HG02571 (cell line): ENCODE measurements at regions not wholly inside any gene's neighbourhood (a gene's known extent, or its start where the extent isn't known, plus 50 kb on each side); places are given as distances from the start of the nearest gene placed in this dataset.

Experiments
- ATAC-seq: cut with Tn5 transposase; IDR thresholded peaks from one replicate; pipeline ENCODE4 v1.9.1; 2021; ENCODE audit warnings: mild to moderate bottlenecking, moderate library complexity; ENCODE audit not compliant: unreplicated experiment

DNA sequence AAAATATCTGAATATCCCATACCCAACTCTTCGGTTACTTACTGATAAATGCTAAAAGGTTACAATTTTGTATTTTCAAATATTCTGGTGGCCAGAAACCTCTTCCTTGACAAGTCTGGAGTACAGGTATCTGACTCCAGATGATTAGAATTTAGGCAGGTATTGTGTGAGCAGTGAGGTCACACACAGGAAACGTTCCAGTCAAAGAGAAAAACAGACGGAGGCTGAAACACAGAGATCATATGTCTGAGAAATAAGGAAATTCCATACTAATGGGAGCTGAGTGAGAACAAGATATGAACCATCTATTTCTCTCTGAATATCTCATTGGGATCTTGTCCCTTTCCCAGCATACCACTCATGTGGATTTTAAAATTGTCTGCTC lies 89.4 kb upstream of the IGLL5 start:
- ATAC-seq = no peak

DNA sequence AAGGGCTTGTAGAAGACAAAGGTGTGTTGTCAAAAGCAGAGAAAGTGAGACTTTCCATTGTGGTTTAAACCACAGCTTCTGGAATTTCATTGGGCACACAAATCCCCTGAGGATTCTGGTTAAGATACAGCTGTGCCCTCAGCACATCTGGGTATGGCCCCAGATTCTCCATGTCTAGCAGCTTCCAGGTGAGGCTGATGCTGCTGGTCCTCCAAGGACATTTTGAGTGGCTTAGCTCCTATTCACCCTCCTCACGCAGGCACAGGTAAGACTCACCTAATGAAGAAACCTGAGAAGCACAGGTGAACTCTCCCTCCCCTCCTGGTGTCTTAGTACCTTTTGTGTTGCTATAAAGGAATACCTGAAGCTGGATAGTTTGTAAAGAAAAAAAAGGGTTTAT lies 88.9 kb upstream of the IGLL5 start:
- ATAC-seq = no peak

DNA sequence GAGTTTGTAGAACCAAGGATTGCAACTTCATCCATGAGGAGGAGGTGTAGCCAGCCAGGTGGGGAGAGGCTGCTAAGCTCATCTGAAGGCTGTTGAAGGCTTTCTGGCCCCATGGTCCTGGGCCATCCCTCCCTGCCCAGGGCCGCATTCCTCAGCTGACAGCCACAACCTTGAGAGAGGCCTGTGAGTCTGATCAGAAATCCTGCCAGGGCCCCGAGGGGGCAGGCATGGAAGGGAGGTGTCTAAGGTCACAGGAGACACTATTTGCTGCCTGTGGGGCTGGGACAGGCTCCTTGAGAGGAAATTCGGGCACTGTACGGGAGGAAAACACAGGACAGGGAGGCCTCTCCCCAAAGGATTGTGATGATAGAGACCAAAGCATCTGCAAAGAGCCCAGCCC lies 88.1 kb upstream of the IGLL5 start:
- ATAC-seq = no peak

DNA sequence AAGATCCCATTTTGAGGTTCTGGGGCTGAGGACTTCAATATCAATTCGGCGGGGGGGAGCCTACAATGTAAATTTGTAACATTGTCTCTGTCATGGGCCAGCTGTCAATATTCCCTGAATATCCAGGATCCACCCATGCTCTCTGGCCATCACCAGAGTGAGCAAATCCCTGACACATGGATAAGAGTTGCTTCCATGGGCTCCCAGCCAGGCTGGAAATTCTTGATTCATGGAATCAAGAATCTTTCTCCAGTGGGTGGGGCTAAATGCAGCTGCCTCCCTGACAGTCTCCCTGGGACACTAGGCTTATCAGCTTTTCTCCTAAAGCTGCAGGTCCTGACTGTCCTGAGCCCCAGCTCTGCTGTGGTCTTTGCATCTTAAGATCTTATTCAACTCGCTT lies 86.9 kb upstream of the IGLL5 start:
- ATAC-seq = no peak

DNA sequence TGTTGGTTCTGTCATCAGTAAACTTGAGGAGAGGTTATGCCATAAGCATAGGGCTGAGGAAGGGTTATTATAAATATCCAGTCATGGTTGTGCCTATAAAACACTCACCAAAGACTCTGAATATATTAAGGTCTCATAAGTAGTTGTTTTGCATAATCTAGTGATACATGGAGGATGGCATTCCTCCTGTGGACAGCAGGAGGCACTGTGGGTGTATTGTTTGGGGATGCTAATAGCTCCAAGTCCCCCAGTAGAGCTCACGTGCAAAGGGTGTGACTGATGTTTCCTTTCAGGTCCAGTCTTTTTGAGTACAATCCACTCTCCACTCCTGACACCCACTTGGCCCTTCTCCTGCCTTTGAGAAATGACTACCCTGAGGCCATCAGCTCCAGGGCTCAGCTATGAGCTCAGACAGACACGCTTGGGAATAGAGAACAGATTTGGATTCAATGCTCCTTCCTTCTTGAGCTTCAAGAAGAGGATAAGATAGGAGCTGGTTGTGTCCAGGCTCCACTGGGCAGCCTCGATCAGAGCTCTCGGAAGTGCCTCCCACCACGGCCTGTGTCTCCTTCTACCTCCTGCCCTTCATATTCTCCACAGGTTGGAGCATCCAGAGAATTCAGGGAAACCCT lies 85.2 kb upstream of the IGLL5 start:
- no peak for ATAC-seq

DNA sequence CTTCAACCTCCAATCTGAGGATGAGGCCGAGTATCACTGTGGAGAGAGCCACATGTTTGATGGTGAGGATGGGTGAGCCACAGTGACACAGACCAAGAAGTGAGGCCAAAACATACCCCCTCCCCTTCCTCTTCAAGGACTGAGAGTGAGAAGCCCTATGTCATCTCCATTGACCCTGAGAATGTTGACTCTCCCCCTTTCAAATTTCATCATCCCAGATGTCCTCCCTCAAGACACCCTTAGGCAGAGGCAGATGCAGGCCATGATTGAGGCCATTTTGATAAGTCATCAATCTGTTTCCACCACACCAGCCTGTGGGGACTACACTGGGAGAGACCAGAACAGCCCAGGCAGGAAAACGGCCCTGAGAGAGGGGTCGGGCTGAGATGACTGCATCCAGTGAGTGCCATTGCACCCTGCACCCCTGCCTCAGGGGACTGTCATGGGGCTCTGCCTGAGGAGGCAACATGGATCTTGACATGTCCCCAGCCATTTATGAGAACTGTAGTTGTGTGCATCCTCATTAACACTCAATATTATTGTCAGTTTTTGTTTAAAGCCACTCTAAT lies 84.2 kb upstream of the IGLL5 start:
- no peak for ATAC-seq

DNA sequence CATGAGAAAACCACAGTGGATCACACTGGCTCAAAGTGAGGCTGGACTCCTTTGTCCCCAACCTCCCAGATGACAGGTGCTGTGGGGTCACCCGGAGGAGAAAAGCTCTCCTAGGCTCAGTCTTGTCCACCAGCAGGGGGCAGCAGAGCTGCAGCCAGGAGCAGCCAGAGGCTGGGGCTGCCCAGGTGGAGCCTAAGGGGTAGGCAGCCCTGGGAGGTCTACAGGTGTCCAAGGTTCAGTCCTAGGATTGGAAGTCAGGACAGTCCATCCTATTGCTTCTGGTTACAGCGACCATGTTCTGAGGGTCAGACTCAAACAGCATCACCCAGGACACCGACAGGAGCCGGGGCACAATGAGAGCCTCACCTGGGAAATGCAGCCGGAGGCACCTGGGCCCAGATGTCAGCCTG lies 77.6 kb upstream of the IGLL5 start:
- ATAC-seq = no peak

DNA sequence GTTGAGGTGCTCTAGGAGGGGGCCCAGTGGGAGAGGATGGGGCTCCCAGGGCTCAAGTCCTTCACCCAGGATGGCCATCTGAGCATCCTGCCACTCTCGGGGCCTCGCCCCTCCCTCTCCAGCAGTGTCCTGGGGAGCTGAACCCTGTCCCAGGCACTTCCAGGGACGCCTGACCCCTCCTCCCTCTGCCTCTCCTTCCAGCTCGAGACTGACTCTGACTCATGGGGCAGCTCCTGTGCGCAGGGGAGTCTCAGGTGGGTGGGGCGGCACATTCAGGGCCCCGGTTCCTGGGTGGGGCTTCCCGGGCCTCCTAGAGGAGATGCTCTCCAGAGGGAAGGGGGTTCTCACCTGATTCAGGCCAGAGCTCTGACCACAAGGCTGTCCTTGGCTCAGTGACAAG lies 77.1 kb upstream of the IGLL5 start:
- no peak for ATAC-seq

DNA sequence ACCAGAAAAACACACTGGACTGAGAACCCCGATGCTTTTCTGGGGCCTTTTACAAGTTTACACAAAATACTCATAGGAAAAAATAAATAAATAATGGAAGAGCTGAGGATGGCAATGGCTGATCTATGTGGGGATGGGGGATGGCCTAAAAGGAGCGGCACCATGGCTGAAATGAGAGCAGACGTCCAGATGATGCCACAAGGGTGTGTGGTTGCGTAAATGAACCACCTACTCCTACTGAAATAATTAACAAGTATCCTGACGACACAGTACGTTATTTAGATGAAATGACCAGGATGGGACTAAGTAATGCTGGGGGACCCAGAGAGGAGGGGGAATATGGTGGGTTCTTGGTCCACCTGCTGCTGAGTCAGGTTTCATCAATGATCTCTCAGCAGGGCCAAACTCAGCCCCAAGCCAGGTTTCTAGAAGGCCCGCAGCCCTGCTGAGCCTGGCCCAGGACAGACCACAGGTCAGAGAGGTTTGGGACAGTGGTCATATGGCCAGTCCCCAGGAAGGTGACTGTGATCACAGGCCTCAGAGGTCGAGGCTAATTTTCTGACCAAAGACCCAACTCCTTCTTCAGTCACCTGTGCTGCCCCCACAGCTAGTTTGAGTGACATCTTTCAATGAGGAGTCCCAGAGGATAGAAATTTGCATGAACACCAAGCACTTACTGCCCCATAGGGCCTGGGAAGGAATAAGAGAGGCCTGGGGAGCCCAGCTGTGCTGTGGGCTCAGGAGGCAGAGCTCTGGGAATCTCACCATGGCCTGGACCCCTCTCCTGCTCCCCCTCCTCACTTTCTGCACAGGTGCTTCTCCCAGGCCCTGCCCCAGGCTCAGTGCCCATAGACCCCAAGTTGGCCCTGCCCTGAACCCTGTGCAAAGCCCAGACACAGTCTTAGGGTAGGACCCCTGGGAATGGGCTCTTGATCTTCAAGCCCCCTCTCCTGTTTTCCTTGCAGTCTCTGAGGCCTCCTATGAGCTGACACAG lies 76.3 kb upstream of the IGLL5 start:
- ATAC-seq = no peak

DNA sequence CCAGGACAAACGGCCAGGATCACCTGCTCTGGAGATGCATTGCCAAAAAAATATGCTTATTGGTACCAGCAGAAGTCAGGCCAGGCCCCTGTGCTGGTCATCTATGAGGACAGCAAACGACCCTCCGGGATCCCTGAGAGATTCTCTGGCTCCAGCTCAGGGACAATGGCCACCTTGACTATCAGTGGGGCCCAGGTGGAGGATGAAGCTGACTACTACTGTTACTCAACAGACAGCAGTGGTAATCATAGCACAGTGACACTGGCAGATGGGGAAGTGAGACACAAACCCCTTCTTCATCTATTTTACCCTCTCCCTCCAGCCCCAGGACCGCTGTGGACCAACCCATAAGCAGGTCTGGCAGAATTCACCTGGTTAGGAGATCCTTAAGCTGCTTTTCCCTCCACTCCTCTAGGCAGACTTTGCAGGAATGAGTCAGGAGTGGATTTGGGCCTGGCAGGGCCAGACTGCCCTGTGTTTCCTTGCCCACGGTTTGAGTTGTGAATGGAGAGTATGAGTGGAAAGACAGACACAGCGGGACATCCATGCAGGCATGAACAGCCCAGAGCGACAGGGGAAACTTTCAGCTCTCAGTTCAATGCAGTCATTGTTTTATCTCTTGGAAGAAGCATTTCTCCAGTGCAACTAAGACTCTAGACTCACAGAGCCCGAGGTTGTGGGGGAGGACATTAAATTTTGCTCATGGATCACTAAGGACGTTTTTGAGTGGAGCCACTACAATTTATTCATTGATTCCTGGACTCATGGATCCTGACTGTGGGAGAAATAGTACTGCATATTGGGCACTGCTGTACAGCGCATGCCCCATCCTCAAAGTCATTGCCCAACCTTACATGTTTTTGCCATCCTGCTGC lies 75.3 kb upstream of the IGLL5 start:
- no peak for ATAC-seq

DNA sequence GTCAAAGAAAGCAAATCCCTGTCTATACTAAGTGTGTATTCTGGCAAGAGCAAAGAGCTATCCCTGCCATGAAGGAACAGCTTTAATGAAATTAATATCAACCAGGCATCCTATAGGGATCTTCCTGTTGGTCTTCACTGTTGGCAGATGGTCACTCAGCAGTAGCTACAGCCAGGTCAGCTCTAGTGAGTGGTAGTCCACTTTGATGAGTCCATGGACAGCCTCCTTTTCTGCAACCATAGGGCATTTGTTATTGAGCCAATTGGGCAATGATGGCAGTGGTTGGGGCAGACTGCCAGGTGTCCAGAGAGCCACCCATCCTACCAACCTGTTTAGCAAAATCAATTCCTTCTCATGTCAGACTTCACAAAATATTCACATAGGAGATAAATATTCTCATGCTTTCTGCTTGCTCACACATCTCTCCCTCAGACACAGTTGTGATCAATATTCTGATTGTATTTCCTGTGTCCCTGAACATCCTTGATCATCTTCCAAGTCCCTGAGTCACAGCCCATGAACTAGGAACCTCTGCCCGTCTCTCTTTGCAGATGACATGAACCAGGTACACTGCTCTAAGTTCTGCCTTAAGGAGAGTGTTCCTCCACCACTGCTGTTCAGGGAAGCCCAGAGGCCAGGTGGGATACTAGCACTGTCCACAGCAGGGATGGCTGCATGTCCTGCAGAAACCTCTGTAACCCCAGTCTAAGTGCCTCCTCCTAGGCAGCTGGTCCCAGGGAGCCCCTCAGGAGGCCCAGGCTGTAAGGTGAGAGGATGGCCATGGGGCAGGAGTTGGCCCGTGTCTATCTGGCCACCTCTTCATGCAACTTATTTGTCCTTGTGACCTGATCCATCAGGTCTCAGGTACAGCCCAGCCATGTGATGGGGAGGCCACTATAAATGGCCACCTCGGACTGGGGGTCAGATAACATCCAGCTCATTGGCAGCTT lies 74.2 kb upstream of the IGLL5 start:
- no peak for ATAC-seq

DNA sequence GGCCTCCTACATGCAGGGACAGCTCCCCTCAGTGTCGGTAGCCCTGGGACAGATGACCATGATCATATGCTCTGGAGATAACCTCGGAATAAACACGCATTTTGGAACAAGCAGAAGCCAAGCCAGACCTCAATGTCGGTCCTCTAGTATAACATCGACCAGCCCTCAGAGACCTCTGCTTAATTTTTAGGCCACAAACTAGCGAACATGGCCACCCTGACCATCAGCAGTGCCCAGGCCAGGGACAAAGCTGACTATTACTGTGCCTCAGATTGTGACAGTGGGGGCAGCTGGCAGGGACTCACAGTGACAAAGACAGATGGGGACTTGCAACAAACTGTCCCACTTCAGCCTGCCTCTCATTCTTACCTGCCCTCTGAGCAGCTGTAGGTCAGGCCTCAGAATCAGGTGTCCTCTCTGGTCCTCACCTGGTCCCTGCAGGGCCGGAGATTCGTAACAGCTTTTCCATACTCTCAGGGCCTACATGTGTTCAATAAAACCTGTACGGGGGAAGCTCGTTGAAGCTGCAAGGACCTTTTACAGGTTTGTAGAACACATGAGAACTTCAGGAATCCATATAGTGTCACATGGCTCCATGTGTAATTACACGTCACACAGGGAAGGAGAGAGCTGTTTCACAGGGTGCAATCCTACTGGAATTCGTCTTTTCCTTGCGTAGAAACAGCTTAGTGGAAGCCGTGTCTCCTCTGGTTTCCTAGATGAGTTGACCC lies 72.8 kb upstream of the IGLL5 start:
- no peak for ATAC-seq

DNA sequence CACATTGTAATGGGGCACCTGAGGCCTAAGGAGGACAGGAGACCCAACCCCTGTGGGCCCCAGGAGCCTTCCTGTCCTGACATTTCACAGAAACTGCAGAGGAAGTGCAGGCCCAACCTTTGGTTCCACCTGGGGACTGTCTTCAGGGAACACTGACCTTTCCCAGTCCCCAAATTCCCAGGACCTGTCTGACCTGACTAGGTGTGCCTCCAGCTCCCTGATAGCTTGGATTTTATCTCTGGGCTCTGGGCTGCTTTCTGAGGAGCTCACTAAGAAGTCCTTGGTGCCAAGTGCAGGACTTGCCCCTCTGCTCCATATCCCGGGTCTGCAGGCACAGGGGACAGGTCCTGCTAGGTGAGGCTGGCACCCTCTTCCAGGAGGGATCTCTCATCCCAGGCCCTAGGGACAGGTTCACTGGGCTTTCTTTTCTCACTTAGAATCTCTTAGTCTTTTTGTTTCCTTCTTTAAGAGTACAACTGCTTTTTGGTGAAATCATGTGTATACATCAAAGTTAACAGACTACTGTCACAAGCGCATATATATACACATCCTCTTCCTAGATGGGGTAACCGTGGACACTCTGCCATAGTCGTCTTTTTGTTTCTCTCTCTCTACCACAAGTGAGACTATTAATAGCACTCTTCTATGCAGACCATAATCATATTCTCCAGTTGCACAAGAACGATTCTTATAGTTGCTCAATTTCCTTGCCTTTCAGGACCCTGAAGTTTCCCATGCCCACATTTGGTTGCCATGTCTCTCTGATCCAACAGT lies 72.0 kb upstream of the IGLL5 start:
- no peak for ATAC-seq

DNA sequence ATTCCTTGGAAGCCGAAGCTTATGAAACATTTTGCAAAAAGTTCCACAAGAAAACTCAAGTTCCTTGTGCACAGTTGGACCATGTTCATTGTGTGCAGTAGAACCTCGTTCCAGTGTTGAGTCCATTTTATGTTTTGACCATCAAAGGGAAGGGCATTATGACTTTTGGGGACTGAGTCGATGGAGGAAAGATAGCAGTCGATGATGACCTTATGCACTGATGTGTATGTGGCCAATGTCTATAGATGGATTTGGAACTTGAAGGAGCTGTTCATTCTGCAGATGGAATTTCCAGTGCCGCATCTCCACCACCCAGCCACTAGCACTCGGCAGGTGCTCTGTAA lies 71.5 kb upstream of the IGLL5 start:
- ATAC-seq = no peak

DNA sequence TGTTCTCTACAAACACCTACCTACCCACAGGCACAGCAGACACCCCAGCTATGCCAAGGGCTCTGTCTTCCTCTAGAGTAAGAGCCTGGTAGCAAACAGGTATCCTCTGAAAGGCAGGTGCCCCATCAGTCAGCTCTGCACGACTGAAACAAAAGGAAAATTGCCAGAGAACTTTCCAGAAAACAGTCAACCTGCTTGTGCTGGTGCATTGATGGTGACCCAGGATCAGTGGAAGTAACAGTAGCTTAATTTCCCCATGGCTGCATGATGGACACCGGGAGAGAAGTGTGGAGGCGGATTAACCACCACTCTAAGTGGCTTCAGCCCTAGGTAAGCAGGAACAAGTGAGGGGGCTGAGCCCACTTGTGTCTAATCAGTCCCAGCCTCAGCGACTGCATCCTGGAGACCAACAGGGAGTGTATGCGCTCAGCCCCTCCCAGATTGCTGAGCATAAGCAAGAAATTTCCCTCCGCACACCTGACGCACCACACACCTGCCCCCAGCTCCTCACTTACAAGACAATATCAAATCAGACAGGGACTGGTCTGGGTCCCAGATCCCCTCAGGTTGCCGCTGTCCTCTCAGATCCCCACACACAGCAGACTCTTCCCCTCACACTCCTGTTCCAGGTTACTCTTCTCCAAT lies 70.7 kb upstream of the IGLL5 start:
- no peak for ATAC-seq

DNA sequence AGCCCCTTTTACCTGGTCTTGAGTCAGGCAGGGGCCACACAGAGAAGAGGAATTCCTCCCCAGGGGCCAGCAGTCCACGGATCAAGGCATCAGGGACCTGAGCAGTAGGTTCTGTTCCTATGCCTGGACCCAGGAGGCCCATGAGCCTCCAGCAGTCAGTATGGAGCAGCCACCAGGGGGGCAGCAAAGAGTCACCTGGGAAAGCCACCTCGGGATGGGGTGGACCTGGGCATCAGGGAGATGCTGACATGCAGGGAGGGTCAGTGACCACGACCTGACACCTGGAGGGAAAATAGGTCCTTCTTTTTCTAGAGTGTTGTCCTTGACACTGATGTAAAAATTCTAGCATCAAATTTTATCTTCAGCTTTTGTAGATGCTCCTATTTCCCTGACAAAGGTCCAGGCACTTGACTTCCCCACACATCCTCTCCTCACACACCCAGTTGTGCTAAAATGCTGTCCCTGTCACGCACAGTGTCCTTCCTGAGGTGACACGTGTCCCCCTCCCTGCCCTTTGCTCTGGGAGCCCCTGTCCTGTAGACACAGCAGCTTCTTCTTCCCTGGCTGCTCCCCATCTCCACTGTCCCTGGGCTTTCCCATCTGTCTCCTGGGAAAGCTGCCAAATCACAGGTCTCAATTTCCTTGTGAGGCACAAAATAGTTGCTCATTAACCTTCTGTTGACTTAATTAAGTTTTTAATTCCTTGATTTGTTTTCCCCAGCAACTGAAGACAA lies 70.0 kb upstream of the IGLL5 start:
- ATAC-seq = no peak

DNA sequence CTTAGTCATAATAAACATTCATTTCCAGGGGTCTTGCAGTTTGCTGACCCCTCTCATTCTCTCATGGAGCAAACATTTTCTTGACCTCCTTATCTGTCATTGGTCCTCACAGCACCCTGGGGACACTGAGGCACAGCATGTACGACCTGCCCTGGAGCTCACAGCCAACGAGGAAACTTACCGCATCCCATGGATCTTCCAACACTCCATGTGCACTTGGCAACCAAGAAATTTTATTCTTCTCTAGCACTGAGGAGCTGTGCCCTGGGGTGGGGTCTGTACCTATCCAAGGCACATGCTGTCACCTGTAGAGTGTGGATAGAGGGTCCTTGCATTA lies 69.4 kb upstream of the IGLL5 start:
- ATAC-seq = no peak
